ENCODE measurements at regions not wholly inside any gene's neighbourhood (a gene's known extent, or its start where the extent isn't known, plus 50 kb on each side); places are given as distances from the start of the nearest gene placed in this dataset.
A peak's percentile ranks its signal among the peaks of the same experiment; 100 is the strongest.

GRCh38 chr6:99790679-99791078 lies 184.0 kb downstream of the PRDM13 start:
- H2AFZ ChIP-seq (ENCODE audit: low read depth, low read length) = no peak overlapping the region
- H3K4me2 ChIP-seq (ENCODE audit: insufficient read depth, low read length) = no peak overlapping the region
- no peaks in the 10 kb centered on the region for H3K9me3 ChIP-seq (replicated peaks; ENCODE audit: control insufficient read depth, insufficient read depth, low read depth, low read length)
- no peak overlapping the region for H3K9ac ChIP-seq (ENCODE audit: insufficient read depth in 1 of 2, low read depth in 2 of 2, low read length in 2 of 2)
- peaks cover 0 to 6% of the 10 kb centered on the region in 2 experiments; a peak in 1 of 5 replicates for H3K27me3 ChIP-seq (ENCODE audit: control insufficient read depth in 2 of 2, insufficient read depth in 2 of 2, low read length in 2 of 2)
- no peak overlapping the region for H3K4me3 ChIP-seq
- POLR2A ChIA-PET = no interaction called here
- CTCF ChIA-PET (ENCODE audit: low intra/inter-chr PET ratio) = interaction anchor here (1.4 kb wide), 1 partner anchor 324 kb away, joined by 4 read pairs; no protein-coding TSS in a partner anchor
- H3K4me1 ChIP-seq (replicated peaks in 1 of 2; ENCODE audit: control insufficient read depth in 2 of 2, insufficient read depth in 2 of 2, low read length in 2 of 2) = no peaks in the 10 kb centered on the region
- H3K27ac ChIP-seq (ENCODE audit: extremely low read depth, low read depth, low read length) = no peak overlapping the region
- no peaks in the 10 kb centered on the region for H3K79me2 ChIP-seq (ENCODE audit: control insufficient read depth, insufficient read depth, low read length)
- no peaks in the 10 kb centered on the region for H4K20me1 ChIP-seq (replicated peaks; ENCODE audit: control insufficient read depth, insufficient read depth, low read length)
- no peak for DNase-seq (ENCODE audit: extremely low read depth in 1 of 4, low spot score in 3 of 4)
- H3K36me3 ChIP-seq (ENCODE audit: control insufficient read depth, insufficient read depth, low read length) = no peaks in the 10 kb centered on the region
- no peak for ATAC-seq
- no peaks in the 10 kb centered on the region for H3K9me1 ChIP-seq (ENCODE audit: control insufficient read depth, insufficient read depth, low read length)
- no TSS peak for BruUV-seq (replicated peaks)
- no peak for FAIRE-seq
- TF ChIP-seq RAD21 (CRISPR knock-in tag; conservative IDR thresholded peaks at IDR 0.05 in 1 of 2, IDR thresholded peaks at IDR 0.05 in 1 of 2) (peak in 1 of 2 experiments; percentile 29; a peak in 2 of 4 replicates), CTCF (IDR thresholded peaks at IDR 0.05 in 2 of 3, conservative IDR thresholded peaks at IDR 0.05 in 1 of 3; ENCODE audit: insufficient read depth in 2 of 3, low read depth in 1 of 3, low read length in 3 of 3) (peak in 1 of 3 experiments; percentile 32; a peak in 3 of 6 replicates), U2AF2 (optimal IDR thresholded peaks at IDR 0.05; ENCODE audit: low read depth, low read length) (no peak), USF1 (CRISPR knock-in tag; IDR thresholded peaks at IDR 0.05) (no peak), NONO (IDR thresholded peaks at IDR 0.05; ENCODE audit: low read depth in 2 of 2, low read length in 1 of 2) (no peak)
- intact Hi-C loops (cut with micrococcal nuclease) = loop anchor here (5.0 kb wide), 1 partner anchor 323 kb away; no protein-coding TSS in a partner anchor
- in situ Hi-C loops (cut with MboI) = no loop called here

Data from K562 (cell line).